IPS-NIHi7 (cell line): ENCODE measurements at regions not wholly inside any gene's neighbourhood (a gene's known extent, or its start where the extent isn't known, plus 50 kb on each side); places are given as distances from the start of the nearest gene placed in this dataset.

Source experiments
- DNase-seq: peaks from one replicate; pipeline ENCODE4 v3.0.0; 2012; ENCODE audit warnings: mixed read lengths; ENCODE audit errors: extremely low spot score

DNA sequence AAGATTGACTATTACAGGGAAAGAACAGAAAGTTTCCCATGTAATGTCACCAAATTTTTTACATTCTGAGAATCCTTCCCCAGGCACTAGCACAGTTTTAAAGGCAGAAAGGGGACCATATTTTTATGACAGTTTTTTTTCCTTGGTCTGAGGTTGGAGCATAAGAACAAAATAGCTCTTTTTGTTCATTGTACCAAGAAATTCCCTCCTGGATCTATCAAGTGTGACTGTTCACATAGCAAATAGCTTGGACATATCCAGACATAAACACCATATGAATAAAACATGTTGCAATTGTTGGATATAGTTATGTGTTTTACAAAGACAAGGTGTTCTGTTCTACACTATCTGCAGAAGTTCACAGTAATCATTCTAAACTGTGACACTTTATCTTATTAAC, 182.4 kb upstream of the ADGRL2 start:
- no peak for DNase-seq

DNA sequence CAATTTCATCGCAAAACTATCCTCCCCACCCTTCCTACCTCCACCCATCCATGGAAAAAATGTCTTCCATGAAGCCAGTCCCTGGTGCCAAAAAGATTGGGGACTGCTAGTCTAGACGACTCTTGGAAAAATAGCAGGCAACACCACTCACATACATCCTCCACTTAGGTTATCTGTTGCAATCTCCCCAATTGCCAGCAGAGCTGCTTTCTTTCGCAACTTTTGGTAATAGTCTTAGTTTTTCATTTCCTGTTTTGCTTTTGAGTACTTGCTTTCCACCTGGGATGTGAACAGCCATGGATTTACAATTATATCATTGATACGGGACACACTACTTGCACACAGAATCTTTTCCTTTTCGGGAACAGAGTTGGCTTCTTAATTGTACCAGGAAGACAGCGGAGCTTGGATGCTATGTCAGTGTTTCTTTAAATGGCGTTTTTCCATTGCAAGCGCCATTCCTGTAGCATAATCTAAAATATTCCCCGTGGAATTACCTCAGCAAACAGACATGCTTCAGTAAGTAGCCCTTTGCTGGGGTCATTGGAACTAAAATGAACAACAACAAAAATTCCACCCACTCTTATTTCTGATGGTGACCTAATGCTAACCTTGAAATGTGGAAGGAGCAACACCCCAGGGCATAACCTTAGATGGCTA, 183.3 kb upstream of the ADGRL2 start:
- DNase-seq, result no peak

DNA sequence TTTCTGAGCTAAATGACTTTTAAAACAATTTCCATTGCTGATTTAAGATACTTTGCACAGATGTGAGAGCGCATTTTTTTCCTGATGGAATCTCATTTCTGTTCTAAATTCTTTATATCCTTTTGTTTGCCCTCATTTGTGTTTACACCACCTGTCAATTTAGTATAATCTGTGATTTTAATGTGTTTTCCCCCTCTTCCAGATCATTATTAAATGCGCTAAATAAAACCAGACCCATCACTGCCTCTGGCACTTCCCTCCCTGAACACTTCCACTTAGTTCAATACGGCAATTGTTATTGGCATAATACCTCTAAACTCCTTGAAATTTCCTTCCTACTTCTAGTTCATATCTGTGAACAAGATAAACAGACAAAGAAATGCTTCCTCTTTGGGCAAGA, 186.9 kb upstream of the ADGRL2 start:
- no peak for DNase-seq

DNA sequence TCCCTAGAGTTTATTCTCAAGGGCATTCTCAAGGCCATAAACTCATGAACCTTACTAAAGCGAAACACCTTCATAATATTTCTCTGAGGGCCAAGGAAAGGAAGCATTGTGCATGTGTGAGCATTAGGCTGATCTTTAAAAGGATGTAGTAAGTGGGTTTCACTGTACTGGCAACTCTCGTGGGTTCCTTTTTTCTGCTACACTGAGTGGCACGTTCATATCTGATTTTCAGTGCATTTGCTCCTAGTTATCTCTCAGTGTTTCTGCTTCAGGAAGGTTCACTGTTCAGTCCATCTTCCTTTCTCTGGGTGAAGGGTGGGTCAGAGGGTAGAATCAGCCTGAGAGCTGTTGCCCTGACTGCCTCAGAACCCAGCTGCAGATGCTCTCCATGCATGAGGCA, 192.8 kb upstream of the ADGRL2 start:
- DNase-seq, result no peak

DNA sequence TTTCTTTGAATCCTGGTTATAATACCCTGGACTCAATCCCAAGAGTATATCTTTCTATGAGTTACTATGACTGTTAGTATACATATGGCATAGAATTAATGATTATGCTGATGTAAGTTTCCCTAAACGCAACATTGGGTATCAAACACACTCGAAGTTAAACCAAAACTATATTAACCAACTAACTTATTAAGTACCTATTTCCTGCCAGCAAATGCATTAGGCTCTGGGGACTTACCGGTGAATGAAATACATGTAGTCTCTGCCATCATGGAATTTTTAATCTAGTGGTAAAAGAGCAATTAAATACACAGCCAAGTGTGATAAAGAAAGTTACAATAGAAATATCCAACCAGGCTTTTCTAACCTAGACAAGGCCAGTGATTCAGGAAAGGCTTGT, 193.6 kb upstream of the ADGRL2 start:
- DNase-seq, result no peak

DNA sequence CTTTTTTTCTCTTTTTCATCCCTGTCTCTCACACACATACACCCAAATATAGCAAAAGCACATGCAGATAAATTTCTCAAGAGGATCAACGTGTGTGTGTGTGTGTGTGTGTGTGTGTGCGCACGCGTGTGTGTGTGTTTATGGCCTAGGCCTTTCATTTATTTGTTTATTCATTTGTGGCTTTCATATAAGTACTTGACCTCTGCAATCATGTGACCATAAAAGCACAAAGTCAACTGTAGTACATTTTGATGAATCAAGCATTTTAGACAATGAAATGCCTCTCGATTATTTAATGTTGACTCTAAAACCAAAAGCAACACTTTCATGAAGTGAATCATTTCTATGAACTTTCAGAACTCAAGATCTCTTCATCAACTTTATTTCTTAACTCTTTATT, 194.1 kb upstream of the ADGRL2 start:
- no peak for DNase-seq

DNA sequence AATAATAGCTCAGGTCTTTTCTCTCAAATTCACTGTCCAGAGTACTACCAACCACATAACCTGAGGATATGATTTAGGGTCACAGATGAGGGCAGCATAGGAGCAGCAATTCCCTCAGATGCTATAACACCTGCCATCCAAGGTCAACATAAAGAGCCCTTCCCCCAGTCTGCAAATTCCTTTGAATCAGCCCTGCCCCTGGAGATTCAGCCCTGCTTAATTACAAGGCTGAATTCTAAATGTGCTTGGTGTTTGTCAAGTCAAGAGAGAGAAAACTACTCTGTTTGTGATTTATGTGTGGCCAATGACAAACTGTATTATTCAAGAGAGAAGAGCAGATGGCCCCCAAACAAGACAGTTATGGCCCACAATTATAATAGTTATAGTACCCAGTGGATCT, 195.7 kb upstream of the ADGRL2 start:
- peak; percentile 18 for DNase-seq

DNA sequence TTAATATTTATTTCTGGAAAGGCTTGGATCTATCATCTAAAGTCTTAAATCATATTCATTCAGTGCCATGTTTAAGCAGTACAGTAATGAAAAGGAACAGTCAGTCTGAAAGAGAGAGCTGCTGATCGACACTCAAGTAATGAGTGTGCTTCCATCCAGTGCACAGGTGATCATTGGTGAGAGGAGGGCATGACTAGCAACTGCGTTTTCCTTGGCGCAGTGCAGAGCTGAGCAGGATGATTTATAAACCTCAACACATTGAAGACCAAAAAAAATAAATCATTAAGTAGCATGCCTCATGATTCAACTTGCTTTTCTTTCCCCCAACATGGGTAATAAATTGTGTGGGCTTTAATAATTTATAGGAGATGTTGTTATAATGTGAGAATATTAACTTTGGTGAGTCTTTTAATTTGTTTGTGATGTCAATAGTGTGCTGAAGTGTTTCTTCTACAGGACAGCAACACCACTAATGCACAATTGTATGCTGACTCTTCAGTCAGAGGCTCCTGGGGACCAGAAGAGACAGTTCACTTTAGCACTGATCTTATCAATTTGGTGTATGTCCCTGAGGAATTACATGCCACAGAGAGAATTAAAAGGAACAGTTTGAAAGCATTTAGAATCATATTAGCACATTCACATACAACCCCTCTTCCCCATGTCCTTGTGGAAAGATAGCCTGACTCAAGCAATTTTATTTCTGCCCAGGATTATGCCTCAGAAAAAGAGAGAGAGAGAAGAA, 199.7 kb upstream of the ADGRL2 start:
- no peak for DNase-seq

DNA sequence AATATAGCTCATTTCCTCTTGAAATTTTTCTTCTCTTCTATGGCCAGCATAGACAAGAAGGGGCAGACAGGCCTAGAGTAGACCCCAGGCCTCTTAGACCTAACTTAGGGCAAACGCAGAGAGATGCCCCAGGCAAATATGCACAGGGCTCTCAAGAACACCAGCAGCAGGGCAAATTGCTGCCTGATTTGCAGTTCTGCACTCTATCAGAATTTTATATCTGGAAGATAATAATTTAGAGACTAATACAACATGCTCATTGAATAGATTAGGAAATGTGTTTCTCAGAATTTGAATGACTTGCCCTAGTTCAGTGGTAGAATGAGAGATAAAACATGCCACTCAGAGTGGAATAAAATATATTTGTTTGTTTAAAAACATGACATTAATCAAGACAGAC, 200.4 kb upstream of the ADGRL2 start:
- DNase-seq, result no peak

DNA sequence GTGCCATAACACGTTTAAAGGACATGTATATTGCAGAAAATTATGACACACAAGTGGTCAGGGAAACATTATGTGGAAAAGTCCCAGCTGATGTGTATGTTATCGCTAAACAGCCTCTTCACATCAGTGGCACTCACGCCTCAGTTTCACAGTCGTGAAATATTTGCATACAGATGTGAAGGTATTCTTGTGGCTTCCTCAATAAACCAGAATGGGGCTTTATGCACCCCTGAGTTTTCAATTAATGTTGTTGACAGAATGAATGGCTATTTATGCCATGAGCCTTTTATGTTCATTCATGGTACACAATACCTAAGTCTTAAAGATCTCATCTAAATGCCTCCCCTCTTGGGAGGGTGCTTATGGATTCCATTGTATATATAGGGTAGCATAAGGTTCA, 202.1 kb upstream of the ADGRL2 start:
- DNase-seq, result no peak

DNA sequence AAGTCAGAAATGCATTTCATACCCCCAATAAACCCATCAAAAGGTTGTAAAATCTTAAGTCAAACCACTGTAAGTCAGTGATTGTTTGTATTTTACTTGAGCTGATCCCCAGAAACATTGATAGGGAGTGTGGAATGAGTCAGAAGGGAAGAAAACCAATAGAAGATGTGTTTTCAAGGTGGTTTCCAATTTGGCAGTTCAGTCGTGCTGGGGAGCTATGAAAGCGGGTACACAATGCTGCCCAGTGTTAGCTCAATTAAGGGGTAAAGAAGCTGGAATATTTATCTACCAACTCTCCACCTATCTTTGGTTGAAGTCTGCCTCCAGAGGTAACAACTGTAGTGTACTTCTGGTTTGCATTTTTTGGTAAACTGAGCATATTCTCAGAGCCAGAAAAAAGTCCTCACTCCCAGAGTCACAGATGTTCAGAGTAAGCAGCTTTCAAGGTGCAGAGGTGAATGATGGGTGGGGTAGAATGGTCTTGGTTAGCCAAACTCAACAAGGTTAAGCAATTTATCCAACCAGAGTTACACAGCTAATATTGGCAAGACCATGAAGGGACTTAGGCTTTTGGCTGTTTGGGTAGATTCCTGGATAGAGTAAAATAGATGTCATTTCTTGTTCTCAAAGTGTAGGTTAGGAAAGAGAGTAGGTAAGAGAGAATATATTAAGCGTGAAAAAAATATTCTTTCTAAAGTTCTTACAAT, 202.9 kb upstream of the ADGRL2 start:
- DNase-seq, result no peak

DNA sequence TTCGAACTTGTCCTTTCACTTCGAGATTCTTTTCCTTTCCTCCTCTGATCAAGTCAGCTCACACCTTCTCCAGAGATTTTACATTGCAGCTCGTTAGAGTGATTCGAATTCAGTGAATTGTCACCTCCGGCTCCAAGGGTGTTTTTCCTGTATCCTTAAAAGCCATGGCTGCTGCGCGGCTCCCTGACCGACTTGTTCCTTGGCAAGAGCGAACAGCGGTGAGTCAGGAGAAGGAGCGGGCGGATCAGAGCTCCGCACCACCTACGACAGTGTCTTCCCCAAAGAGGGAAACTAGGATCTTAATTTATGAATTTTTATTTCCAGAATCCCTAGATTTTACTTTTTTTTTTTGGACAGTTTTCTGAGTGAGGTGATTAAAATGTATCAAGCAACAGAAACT, 204.4 kb upstream of the ADGRL2 start:
- no peak for DNase-seq

DNA sequence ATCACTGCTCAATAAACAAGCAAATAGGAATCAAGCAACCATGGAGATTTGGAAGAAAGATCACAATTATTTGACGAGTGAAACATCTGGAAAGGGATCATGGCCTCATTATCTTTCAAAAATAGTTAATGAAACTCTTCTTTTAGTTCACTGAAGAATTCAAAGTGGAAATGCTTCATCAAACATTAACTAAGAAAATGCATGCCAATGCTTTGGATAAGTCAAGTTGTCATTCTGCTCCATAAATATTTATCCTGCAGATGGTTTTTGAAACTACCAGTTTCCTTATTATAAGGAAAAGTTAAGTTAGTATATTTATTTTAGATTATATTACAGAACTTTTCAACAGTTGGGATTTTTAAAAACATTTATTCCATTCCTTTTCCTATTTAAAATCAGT, 206.5 kb upstream of the ADGRL2 start:
- DNase-seq, result no peak

DNA sequence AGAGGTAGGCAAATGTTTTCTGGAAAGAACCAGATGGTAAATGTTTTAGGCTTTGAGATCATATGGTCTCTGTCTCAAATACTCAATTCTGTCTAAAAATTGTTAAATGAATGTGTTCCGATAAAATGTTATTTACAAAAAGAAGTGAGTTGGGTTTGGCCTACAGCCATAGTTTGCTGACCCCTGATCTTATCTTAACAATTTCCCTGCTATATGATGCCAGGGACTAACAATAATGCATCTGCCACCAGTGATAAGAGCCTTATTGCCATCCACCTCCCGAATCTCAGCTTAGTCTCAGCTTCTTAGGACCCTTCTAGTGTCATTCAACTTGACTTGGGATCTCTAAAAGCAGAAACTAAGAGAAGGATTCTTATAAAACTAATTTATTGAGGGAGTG, 208.5 kb upstream of the ADGRL2 start:
- DNase-seq, result no peak

DNA sequence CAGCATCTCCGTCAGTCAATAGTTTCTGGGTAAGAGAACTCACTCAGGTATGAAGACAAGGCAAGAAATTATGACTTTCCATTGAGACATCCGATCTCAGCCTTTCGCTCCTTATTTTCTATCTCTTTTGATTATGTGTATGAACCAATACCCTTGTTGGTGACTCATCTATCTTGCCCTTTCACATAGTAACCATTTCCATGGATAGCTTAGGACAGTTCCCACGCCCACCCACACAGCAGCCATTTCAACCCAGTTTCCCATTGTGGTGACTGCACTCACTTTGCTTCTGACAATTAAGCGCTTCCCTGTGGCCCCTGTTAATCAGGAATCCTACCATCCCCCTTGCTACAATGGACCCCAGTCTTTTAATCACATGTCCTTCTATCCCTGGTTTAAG, 210.6 kb upstream of the ADGRL2 start:
- no peak for DNase-seq

DNA sequence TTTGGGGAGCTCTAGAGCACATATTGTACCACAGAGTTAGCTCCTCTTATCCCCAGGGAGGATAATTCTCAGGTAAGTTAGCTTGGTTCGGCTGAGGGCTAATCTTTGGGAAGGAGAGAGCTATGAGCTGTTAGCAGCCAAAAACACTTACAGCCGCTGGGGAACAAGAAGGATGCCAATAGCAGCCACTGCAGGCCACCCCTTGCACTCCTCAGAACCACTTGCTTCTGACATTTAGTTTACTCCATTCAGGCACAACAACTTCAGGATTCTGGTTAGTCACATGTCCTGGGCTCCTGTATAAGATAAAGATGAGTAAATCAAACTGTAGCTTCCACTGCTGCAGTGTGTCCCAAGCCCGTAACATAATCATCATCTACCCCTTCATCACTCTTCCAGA, 212.6 kb upstream of the ADGRL2 start:
- DNase-seq, result no peak

DNA sequence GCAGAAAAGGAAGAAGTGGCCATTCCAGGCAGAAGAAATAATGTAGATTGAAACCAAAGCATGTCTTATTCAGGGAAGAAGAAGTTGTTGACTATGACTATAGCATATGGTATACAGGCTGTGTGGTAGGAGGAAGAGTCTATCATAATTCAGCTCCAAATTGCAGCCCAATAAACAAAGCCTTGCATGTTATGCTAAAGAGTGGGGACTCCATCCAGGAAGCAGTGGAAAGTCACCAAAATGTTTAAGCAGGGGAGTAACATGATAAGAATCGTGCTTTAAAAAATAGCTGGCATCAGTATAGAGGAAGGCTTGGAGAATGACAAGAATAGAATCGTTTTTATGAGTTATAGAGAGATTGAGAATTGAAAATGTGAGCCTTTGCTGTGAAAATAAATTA, 213.3 kb upstream of the ADGRL2 start:
- DNase-seq, result no peak

DNA sequence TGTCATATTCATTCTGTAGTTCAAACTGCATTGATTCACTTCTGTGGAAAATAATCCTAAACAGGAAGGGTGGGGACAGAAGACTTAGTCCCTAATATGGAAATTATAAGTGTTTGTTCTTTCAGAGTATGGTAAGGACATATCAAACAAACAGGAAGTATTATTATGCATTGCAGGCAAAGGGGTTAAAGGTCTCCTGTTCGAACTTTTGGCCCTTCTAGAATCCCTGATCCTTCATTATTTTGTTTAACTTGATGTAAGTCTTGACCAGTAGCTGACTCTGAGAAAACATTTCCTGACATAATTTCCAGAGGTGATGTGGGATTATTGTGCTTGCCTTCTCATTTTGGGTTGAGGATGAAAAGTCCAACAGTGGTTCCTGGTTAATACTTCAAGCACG, 215.4 kb upstream of the ADGRL2 start:
- DNase-seq, result no peak

DNA sequence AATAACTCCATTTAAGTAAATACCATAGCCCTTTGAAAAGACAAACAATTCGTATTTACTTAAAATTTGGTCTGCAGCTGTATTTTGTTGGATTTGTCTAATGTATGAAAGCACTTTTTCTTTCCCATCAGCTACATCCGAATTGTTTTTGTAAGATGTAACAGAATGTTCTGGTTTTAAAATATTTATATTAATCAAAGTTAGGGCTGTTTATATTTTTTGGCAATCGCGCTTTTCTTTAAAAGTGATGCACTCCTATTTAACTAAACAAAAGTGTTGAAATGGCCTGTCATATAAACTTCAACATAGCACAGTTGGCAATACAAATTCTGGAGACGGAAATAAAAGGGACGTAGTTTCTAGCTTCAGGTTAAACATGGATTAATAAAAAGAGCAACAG, 216.3 kb upstream of the ADGRL2 start:
- DNase-seq, result no peak

DNA sequence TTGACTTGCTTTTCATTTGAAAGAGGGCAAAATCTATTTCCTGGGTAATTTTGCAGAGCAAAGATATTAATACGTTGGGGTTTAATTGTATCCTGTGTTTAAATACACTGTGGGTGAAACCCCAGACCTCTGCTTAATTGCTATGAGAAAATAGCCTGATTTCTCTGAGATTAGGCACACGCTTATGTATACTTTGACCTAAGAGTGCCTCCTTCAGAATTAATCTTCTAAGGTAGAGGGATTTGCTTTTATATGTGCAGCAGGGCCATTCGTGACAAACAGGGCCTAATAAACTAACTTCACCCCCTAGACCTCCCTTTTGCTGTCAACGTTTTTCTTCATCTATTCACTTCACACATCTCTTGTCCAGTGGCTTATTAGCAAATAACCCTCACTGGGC, 216.9 kb upstream of the ADGRL2 start:
- no peak for DNase-seq

DNA sequence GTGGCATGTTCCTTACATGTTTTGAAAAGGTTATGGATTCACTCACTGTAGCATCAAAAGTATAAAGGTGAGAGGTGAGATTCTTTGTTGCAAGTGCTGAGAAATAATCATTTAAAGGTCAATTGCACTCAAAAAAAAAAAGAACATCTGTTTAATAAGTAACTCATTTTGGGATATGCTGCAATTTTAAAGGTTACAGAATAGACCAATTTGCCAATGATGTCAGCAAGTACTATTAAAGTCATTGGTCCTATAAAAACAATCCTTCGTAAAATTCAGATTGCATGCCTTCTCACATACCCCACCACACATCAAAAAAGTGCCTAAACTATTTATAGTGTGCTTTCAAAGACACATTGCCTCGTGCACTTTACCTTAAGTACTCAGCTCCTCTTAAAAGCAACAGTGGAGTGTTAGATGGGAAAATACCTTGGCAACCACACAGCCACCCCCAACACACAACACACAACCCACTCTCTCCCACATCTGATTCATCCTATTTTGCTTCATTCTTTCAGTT, 218.2 kb upstream of the ADGRL2 start:
- DNase-seq, result no peak

DNA sequence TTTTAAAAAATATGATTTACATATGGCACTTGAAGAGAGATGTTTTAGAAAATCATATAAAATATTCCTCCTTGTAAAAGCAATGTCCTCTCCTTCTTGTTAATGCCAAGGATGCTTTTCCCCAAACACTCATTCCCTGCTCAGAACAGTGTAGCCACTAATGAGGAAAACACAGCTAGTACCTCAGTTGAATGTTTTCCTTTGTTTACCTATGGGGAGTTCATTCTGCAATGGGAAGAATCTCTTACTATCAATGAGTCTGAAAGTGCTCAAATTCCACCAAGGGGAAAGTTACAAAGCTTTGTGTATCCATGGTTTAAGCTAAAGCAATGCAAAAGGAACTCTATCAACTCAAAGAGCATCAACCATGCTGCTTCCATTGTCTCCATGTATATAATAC, 221.9 kb upstream of the ADGRL2 start:
- DNase-seq, result no peak
